SH-SY5Y (cell line): ENCODE measurements at regions not wholly inside any gene's neighbourhood (a gene's known extent, or its start where the extent isn't known, plus 50 kb on each side); places are given as distances from the start of the nearest gene placed in this dataset.

Experiments
- GATA2 ChIP-seq: IDR thresholded peaks from 2 replicates; pipeline ENCODE4 v1.6.1; 2011; ENCODE audit warnings: mild to moderate bottlenecking, low read depth, low read length
- GATA3 ChIP-seq: IDR thresholded peaks from 2 replicates; pipeline ENCODE4 v1.6.1; 2011; ENCODE audit warnings: low read depth, mild to moderate bottlenecking, low read length, moderate library complexity

GRCh38 chr18:37720663-37721062 lies 155.1 kb upstream of the CELF4 start:
- TF ChIP-seq GATA2 (no peak), GATA3 (no peak)
